Peyer's patch (tissue), 4 donors: ENCODE measurements at regions not wholly inside any gene's neighbourhood (a gene's known extent, or its start where the extent isn't known, plus 50 kb on each side); places are given as distances from the start of the nearest gene placed in this dataset.

ENCODE experiments used
- POLR2A ChIP-seq, 2 donors: fragments of 450-650 bp; IDR thresholded peaks; one replicate each; pipeline ENCODE4 v1.5.1; 2017; ENCODE audit warnings: antibody characterized with exemption in 2 of 2, mild to moderate bottlenecking in 2 of 2, moderate library complexity in 2 of 2
- TF ChIP-seq, protein P1 (sequence below), 6 experiments: fragments of 450-650 bp in 4 of 6; fragments of 200-600 bp in 2 of 6; sonication (generic) in 1 of 6; IDR thresholded peaks; one replicate each; pipeline ENCODE4 v1.5.1; 2017 to 2019; ENCODE audit warnings: antibody characterized with exemption in 6 of 6, mild to moderate bottlenecking in 3 of 6, moderate library complexity in 1 of 6

DNA sequence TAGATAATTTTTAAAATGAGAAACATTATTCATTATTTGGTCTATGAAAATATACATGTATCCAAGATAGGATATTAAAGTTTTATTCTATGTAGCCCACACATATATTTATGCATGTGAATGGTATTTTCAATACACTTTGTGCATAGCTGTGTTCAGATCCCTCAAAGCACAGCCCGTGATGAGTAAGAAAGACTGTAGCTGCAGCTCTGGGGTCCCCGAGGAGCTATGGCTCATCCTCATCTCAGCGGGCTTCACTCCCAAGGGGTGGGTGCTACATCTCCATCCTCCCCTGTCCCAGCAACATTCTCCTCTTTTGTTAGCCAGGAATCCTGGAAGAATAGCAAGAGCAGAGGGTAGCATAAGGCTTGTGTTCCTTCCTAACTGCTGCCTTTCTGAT lies 130.8 kb downstream of the SAMD5 start:
- TF ChIP-seq, protein P1, sequence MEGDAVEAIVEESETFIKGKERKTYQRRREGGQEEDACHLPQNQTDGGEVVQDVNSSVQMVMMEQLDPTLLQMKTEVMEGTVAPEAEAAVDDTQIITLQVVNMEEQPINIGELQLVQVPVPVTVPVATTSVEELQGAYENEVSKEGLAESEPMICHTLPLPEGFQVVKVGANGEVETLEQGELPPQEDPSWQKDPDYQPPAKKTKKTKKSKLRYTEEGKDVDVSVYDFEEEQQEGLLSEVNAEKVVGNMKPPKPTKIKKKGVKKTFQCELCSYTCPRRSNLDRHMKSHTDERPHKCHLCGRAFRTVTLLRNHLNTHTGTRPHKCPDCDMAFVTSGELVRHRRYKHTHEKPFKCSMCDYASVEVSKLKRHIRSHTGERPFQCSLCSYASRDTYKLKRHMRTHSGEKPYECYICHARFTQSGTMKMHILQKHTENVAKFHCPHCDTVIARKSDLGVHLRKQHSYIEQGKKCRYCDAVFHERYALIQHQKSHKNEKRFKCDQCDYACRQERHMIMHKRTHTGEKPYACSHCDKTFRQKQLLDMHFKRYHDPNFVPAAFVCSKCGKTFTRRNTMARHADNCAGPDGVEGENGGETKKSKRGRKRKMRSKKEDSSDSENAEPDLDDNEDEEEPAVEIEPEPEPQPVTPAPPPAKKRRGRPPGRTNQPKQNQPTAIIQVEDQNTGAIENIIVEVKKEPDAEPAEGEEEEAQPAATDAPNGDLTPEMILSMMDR (IDR thresholded peaks at IDR 0.05) = no peak
- no peak for TF ChIP-seq POLR2A (IDR thresholded peaks at IDR 0.05)
